Activated CD8-positive, alpha-beta memory T cell treated with anti-CD3 and anti-CD28 coated beads, Interleukin-2, amount 10 ng/mL, durations not matched to agents 7 days and 5 days (primary cell): ENCODE measurements at regions not wholly inside any gene's neighbourhood (a gene's known extent, or its start where the extent isn't known, plus 50 kb on each side); places are given as distances from the start of the nearest gene placed in this dataset.

ENCODE experiments used
- ATAC-seq: fragments of 150-1000 bp; cut with Tn5 transposase; one replicate; pipeline ENCODE4 v1.10.0; 2021; ENCODE audit warnings: moderate library complexity
- CTCF ChIA-PET: fragments of 350-600 bp; sonication (Branson Sonifier 250); formaldehyde crosslinking; loops from one replicate; lab custom pipeline; 2021; ENCODE audit warnings: antibody characterized with exemption; lab: Charles Lee
- DNase-seq: peaks from one replicate; pipeline ENCODE4 v3.0.0-alpha.2; 2020
- H3K27ac Mint-ChIP-seq: one replicate; pipeline ENCODE4 v1.8.0; 2021; ENCODE audit warnings: mild to moderate bottlenecking, mixed read lengths
- H3K27me3 Mint-ChIP-seq: one replicate; pipeline ENCODE4 v1.8.0; 2021; ENCODE audit warnings: mixed read lengths
- H3K36me3 Mint-ChIP-seq: one replicate; pipeline ENCODE4 v1.8.0; 2021; ENCODE audit warnings: mild to moderate bottlenecking, mixed read lengths
- H3K4me1 Mint-ChIP-seq: one replicate; pipeline ENCODE4 v1.8.0; 2021; ENCODE audit warnings: mixed read lengths
- H3K4me3 Mint-ChIP-seq: one replicate; pipeline ENCODE4 v1.8.0; 2021; ENCODE audit warnings: mild to moderate bottlenecking, moderate library complexity, mixed read lengths
- H3K9me3 Mint-ChIP-seq: one replicate; pipeline ENCODE4 v1.8.0; 2022; ENCODE audit warnings: low read depth, mixed read lengths

DNA sequence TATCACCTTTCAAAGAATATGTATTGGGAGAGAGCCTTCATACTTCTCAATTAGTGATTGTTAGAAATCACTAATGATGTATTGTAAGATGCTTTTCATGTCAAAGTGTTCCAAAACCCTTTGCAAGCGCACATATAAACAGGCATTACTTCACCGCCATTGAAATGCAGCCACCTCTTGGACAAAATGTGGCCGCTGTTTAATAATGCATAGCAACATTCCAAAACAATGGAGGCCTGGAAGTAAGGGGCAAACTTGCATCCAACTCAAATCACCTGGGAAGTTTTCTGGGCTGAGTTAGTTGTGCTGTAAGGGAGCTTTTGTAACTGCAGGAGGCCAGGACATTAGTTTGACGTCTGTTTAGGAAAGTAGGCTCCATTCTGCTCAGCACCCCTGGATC, 438.1 kb downstream of the FGF9 start:
- H3K9me3 Mint-ChIP-seq = peaks cover 7% of the 10 kb centered on the region
- H3K27me3 Mint-ChIP-seq = no peaks in the 10 kb centered on the region
- CTCF ChIA-PET = no interaction called here
- H3K4me1 Mint-ChIP-seq = peaks cover 56% of the 10 kb centered on the region
- H3K4me3 Mint-ChIP-seq = no peak overlapping the region
- H3K36me3 Mint-ChIP-seq = peaks cover 22% of the 10 kb centered on the region
- no peak for ATAC-seq
- H3K27ac Mint-ChIP-seq = no peak overlapping the region
- DNase-seq = no peak

DNA sequence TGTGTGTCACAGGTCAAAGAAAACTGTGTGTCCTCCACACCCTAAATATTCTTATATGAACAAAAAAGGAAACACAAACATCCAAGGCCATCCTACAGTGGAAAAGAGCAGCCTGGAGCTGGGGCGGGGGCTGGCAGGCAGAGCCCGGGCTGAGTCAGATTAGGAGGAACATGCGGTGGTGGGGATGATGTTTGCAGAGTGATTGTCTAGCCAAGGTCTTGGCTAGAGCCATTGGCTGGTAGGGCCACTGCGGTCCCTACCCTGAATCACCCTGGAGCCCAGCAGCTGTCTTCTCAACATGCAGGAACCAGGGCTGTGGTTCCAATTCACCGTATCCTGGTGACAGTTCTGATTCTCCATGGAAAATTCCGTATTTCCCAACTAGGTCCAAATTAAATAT, 439.5 kb downstream of the FGF9 start:
- Mint-ChIP-seq H3K9me3 (peaks cover 3% of the 10 kb centered on the region), H3K27me3 (no peaks in the 10 kb centered on the region), H3K27ac (no peak overlapping the region), H3K36me3 (peaks cover 28% of the 10 kb centered on the region), H3K4me3 (no peak overlapping the region), H3K4me1 (peaks cover 70% of the 10 kb centered on the region)
- CTCF ChIA-PET = no interaction called here
- ATAC-seq (no peak), DNase-seq (no peak)

DNA sequence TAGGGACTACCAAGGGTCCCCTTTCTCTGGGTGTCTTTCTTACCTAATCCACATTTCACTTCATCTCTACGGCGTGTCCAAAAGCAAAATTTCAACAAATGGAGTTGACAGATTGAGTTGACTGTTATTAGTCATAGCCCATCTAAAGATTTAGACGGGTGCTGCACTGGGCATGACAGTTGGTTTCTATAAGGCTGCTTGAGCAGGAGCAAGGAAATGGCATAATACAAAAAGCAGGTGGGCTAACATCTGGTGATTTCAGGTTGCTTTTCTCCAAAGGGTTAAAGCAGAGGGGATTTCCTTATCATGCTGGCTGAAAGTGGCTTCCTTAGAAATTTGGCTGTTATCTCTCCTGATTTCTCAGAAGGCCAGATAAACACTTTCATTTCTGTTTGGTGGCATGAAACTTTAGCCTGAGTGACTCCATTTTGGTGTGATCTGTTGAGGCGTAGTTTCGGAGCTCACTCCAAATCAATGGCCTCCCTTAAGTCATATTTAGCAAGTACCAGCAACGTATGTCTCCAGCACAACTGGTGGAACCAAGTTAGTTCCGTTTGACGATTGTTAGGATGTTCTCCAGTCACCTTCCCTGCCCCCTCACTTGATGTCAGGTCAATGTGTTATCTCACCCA, 440.4 kb downstream of the FGF9 start:
- CTCF ChIA-PET = no interaction called here
- Mint-ChIP-seq H3K36me3 (peaks cover 31% of the 10 kb centered on the region), H3K4me1 (peaks cover 70% of the 10 kb centered on the region), H3K27me3 (no peaks in the 10 kb centered on the region), H3K9me3 (peaks cover 3% of the 10 kb centered on the region), H3K27ac (peak overlapping the region; percentile 13), H3K4me3 (no peak overlapping the region)
- DNase-seq = no peak
- no peak for ATAC-seq

DNA sequence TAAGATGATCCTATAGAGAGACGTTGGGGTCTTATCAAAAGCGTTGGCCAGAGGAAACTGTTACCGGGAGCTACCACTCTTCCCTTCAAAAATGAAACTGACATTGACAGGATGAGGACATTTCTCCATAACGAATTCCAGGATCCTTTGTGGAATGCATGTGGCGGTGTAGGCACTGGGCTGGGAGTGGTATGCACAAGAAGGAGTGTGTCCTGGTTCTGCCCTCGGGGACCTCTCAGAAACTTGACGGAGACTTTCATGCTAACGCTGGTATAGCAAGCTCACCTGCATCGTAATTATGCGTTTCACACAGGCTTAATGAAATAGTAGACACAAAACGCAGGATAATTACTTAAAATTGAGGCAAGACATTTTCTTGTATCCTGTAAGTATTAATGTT, 441.1 kb downstream of the FGF9 start:
- Mint-ChIP-seq H3K27ac (no peak overlapping the region), H3K36me3 (peaks cover 32% of the 10 kb centered on the region), H3K4me3 (no peak overlapping the region), H3K27me3 (no peaks in the 10 kb centered on the region), H3K9me3 (peaks cover 3% of the 10 kb centered on the region), H3K4me1 (peaks cover 66% of the 10 kb centered on the region)
- DNase-seq (no peak), ATAC-seq (no peak)
- CTCF ChIA-PET = no interaction called here

DNA sequence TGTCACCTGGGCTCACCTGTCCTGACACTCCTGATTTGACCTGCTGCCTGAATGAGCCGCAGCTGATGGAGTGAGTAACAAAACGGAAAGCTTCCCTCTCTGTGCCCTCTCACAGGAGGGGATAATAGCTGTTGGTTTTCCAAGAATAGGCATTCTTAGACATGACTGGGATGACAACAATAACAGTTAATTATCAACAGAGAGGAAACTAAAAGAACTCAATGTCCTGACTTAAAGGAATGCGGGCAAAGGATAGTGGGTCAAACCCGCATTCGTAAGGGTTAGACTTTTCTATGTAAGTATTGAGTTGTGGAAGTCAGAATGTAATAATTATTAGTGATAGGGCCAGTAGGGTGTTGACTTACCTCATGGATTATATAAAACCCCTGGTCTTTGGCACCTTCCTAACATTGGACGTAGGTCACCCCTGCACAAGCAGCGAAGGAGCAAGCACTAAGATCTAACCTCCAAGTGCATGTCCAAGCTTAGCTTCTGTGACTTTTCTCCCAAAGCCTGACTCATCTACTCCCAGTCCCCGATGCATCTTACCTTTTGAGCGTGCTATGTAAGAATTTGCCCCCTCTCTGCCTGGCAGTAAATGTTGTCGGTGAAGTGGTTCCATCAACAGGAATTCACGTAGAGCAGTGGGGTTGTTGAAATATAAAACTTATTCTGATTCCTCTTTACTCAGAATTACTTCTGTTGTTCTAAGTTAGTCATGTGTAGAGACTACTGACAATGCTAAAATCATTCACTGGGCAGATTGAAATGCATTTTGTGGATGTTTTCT, 442.3 kb downstream of the FGF9 start:
- ATAC-seq (no peak), DNase-seq (no peak)
- Mint-ChIP-seq H3K36me3 (peaks cover 32% of the 10 kb centered on the region), H3K4me3 (no peak overlapping the region), H3K27me3 (no peaks in the 10 kb centered on the region), H3K27ac (no peak overlapping the region), H3K4me1 (peaks cover 54% of the 10 kb centered on the region), H3K9me3 (peaks cover 3% of the 10 kb centered on the region)
- CTCF ChIA-PET = no interaction called here

DNA sequence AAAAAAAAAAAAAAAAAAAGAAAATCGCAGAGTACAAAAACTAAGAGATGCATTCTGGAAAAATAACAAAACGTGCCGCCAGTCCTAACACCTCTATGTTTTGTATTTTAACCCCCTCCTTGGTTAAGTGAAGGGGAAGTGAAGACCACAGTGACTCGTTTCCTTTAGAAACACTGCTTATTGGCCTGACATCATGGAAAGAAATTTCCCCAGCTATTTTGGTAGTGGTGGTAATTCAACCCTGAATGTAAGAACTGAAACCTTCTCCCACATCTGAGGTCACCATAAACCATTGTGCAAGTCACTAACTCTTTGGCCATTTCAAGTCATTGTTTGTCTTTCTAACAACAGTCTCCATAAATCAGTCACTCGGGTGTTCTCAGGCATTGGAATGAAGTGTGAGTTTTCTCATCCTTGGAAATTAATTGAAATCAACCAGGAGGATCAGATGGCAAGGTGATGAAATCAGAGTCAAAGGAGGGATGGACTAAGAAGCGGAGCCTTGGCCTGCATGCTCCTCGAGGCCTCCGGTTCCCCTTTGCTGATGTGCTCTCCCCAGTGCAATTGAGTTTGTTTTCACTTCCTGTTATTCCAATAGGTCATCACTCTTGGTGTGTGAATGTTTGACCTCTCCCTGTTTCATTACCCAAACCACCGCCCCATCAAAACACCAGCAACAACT, 443.9 kb downstream of the FGF9 start:
- Mint-ChIP-seq H3K27me3 (no peaks in the 10 kb centered on the region), H3K36me3 (peaks cover 32% of the 10 kb centered on the region), H3K4me3 (no peak overlapping the region), H3K27ac (peak overlapping the region; percentile 82), H3K9me3 (peaks cover 3% of the 10 kb centered on the region), H3K4me1 (peaks cover 49% of the 10 kb centered on the region)
- CTCF ChIA-PET = interaction anchor here (0.8 kb wide), 1 partner anchor 9 kb away, joined by 6 read pairs; no protein-coding TSS in a partner anchor
- ATAC-seq (peak; percentile 89), DNase-seq (peak; percentile 70)

DNA sequence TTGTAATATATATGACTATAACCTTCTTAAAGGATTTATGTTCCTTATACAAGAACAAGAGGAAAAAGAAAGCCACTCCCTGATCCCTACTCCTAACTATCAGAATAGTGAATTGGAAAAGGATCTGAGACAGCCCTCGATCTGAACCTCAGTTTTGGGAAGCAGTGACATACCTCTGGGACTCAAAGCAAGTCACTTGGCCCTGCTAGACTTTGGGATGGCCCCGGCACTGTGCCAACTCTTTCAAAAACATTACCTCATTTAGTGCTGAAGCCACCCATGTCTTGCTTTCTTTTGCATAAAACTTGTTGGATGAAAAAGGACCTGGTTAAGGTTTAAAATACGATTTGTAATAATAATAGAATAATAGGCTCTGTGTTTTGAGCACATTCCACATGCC, 447.3 kb downstream of the FGF9 start:
- no peak for ATAC-seq
- Mint-ChIP-seq H3K27me3 (no peaks in the 10 kb centered on the region), H3K4me1 (peaks cover 28% of the 10 kb centered on the region), H3K9me3 (no peaks in the 10 kb centered on the region), H3K4me3 (no peak overlapping the region), H3K36me3 (peaks cover 16% of the 10 kb centered on the region), H3K27ac (no peak overlapping the region)
- CTCF ChIA-PET = no interaction called here
- DNase-seq = no peak

DNA sequence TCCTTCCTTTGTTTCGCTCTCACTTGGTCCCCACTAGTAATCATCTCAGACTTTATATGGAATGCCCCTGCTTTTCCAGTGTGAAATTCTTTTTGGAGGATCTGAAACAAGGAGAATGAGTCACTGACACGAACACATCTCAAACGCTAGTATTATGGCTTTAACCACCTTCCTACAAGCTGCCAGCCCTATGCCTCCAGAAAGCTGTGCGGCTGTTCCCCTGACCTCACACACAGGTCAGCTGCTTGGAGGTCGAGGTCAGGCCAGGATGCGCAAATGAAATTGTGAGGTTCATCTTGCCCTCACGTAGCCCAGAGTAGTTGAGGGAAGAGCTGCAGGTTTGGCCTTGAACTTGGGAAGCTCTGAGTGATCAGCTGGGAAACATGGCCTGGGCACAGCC, 449.8 kb downstream of the FGF9 start:
- Mint-ChIP-seq H3K36me3 (peaks cover 2% of the 10 kb centered on the region), H3K4me1 (peaks cover 12% of the 10 kb centered on the region), H3K9me3 (no peaks in the 10 kb centered on the region), H3K27ac (no peak overlapping the region), H3K4me3 (no peak overlapping the region), H3K27me3 (no peaks in the 10 kb centered on the region)
- CTCF ChIA-PET = no interaction called here
- no peak for DNase-seq
- ATAC-seq = no peak

DNA sequence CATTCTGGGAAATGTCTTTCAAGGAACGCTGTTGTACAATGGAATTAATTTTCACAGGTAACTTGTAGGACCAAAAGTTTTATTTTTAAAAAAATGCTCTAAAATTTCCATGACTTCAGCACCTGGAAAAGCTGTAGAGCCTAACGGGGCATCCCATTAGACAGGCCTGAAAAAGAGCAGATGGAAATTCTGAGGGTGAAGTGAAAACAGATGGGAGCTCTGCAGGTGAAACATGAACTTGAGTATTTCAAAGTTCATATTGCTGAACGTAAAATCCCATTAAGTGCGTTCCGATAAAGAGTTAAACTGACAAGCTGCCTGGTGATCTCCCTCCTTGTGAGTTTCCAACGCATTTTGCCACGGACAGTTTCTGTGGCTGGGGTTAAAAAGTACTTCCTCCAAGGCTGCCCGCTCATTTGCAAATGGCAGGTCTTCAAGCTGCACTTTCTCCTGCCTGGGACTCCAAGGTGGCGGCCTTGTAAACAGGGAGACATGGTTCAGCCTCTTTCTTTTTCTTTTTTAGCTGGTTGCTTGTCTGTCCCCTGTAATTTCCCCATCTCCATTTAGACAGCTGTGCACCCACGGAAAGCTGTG, 450.4 kb downstream of the FGF9 start:
- Mint-ChIP-seq H3K27me3 (no peaks in the 10 kb centered on the region), H3K27ac (no peak overlapping the region), H3K4me1 (peaks cover 16% of the 10 kb centered on the region), H3K9me3 (no peaks in the 10 kb centered on the region), H3K36me3 (peaks cover 1% of the 10 kb centered on the region), H3K4me3 (no peak overlapping the region)
- CTCF ChIA-PET = no interaction called here
- DNase-seq (no peak), ATAC-seq (no peak)

DNA sequence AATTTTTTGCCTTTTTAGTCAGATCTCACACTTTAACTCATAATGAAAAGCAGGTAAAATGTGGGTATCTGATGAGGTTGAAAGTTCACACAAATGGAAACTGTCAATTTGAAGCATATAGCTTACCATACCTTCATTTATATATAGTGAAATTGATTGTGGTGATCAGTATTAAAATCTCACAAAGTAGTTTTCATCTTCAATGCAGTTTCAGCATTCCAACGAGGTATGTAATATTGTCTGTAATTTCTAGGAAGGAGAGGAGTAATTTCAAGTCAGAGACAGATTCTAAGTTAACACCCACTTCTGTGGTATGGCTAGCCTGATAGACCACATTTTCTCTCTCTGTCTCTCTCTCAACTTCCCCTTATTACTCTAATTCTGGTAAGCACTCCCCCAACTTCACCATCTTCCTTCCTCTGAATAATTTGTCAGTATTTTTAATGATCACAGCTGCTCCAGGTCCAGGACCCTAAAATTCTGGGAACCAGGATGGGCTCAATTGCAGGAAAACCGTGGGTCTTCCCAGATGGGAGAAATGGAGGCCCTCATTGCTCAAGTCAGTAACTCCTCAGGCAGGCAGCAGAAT, 455.7 kb downstream of the FGF9 start:
- H3K27me3 Mint-ChIP-seq = no peaks in the 10 kb centered on the region
- CTCF ChIA-PET = no interaction called here
- peak overlapping the region; percentile 51 for H3K27ac Mint-ChIP-seq
- H3K9me3 Mint-ChIP-seq = no peaks in the 10 kb centered on the region
- H3K4me1 Mint-ChIP-seq = peaks cover 38% of the 10 kb centered on the region
- H3K36me3 Mint-ChIP-seq = peaks cover 6% of the 10 kb centered on the region
- DNase-seq (no peak), ATAC-seq (peak; percentile 87)
- peak overlapping the region; percentile 16 for H3K4me3 Mint-ChIP-seq

DNA sequence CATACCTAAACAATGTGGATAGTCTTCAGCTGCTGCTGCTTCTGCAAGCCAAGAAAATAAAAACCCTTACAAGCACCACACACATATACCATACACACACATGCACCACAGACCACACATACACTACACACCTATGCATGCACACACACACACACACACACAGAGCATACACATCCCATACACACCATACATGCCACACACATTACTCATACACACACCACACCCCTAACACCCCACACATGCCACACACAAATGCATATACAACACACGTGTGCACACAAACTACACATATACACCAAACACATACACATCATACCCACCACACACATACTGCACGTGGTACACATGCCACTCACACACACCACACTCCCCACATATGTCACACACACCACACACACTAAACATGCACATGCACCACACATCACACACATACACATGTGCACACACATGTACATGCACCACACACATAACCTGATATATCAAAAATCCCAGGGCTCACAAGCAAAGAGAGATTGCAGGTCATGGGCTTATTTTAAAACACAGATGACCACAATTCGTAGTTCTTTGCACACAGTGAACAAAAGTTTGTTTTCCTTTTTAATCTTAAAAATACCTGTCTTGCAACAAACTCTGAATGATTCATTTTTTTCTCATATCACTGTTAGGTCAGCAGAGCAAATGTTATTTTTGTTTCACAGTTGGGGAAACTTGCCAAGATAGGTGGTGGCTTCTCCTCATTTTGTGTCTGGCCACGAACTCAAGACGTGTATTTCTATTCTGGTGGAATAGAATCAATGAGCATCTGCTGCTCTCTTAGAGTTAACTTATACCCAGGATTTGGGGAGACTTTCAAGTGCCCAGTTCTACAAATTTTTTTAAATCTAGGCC, 456.6 kb downstream of the FGF9 start:
- Mint-ChIP-seq H3K4me3 (no peak overlapping the region), H3K9me3 (no peaks in the 10 kb centered on the region), H3K4me1 (peaks cover 38% of the 10 kb centered on the region), H3K27ac (no peak overlapping the region), H3K27me3 (no peaks in the 10 kb centered on the region), H3K36me3 (peaks cover 6% of the 10 kb centered on the region)
- DNase-seq (no peak), ATAC-seq (peak; percentile 14)
- CTCF ChIA-PET = no interaction called here

DNA sequence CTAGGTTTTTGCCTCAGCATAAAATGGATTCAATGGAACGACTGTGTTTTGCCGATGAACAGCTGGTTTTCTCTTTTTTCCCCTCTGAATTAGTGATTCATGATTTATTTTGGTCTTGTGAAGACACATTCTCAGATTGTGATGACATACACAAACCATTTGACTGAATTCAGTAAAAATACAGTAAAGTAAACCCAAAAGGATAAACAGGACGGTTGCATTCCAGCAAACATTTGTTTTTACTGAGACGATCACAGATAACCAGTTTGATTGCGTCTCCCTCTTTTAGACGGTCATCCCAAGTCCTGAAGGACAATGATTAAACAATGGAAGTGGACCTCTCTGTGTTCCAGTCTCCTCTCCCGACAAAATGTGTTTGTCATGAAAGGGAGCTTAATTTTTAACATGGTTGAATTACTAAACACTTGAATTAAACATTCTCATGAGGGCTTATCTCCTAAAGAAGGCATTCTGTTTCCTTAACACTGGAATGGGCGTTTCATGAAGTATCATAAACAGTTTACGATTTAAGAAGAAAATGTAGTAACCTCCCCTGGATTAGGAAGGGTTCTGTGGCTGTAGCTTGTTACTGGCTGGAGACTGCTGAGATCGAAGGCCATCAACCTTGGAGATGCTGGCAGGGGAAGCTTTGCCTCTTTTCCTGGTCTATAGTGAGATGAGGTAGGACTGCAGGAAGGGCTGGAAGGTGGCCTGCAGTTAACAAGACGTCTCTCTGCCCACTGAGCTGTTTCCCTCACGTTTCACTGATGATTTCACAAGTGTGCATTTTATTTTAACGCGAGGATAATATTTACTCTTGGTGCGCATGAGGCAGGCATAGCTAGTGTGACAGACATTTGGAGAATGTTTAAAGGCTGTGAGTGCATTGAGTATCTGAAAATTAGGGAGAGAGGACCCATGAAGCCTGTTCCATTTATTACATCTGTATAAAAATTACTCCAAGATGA, 457.9 kb downstream of the FGF9 start:
- Mint-ChIP-seq H3K4me1 (peaks cover 38% of the 10 kb centered on the region), H3K27me3 (no peaks in the 10 kb centered on the region), H3K4me3 (no peak overlapping the region), H3K36me3 (peaks cover 6% of the 10 kb centered on the region), H3K9me3 (no peaks in the 10 kb centered on the region), H3K27ac (no peak overlapping the region)
- CTCF ChIA-PET = no interaction called here
- DNase-seq (no peak), ATAC-seq (no peak)
